ENCODE measurements at regions not wholly inside any gene's neighbourhood (a gene's known extent, or its start where the extent isn't known, plus 50 kb on each side); places are given as distances from the start of the nearest gene placed in this dataset.

DNA sequence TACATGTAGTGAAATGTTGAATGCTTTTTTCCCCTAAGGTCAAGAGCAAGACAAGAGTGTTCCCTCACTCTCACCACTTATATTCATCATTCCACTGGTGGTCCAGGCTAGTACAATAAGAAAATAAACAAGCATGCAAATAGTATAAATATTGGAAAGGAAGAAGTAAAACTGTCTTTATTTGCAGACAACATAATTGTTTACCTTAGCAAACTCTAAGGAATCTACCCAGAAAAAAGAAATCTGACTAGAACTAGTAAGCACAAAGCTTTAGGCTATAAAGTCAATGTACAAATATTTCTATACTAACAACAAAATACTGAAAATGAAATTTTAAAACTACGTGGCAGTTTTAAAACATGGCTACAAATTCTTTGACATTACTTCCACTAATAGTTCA lies 101.7 kb downstream of the CYB561 start:
- TF ChIP-seq, protein P1, sequence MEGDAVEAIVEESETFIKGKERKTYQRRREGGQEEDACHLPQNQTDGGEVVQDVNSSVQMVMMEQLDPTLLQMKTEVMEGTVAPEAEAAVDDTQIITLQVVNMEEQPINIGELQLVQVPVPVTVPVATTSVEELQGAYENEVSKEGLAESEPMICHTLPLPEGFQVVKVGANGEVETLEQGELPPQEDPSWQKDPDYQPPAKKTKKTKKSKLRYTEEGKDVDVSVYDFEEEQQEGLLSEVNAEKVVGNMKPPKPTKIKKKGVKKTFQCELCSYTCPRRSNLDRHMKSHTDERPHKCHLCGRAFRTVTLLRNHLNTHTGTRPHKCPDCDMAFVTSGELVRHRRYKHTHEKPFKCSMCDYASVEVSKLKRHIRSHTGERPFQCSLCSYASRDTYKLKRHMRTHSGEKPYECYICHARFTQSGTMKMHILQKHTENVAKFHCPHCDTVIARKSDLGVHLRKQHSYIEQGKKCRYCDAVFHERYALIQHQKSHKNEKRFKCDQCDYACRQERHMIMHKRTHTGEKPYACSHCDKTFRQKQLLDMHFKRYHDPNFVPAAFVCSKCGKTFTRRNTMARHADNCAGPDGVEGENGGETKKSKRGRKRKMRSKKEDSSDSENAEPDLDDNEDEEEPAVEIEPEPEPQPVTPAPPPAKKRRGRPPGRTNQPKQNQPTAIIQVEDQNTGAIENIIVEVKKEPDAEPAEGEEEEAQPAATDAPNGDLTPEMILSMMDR (conservative IDR thresholded peaks at IDR 0.05; ENCODE audit: low read depth, low read length): no peak
- H3K4me3 ChIP-seq (ENCODE audit: low read length): no peak overlapping the region
- DNase-seq (ENCODE audit: low read depth): no peak

DNA sequence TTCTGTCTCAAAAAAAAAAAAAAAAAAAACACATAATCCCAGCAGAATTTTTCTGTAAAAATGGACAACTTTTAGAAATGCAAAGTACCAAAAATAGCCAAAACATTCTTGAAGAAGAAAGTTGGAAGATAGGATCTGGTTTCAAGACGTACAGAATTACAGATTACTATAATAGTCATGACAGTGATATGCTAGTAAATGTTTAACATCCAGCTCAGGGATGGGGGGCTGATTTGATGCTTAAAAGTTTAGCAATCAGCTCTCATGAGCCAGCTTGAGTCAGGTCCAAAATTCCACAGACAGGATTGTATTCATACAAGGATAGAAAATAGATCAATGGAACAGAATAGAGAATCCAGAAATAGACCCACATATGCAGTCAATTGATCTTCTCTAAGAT lies 100.5 kb downstream of the CYB561 start:
- DNase-seq (ENCODE audit: low read depth): no peak
- TF ChIP-seq, protein P1 (conservative IDR thresholded peaks at IDR 0.05; ENCODE audit: low read depth, low read length): no peak
- H3K4me3 ChIP-seq (ENCODE audit: low read length): no peak overlapping the region

DNA sequence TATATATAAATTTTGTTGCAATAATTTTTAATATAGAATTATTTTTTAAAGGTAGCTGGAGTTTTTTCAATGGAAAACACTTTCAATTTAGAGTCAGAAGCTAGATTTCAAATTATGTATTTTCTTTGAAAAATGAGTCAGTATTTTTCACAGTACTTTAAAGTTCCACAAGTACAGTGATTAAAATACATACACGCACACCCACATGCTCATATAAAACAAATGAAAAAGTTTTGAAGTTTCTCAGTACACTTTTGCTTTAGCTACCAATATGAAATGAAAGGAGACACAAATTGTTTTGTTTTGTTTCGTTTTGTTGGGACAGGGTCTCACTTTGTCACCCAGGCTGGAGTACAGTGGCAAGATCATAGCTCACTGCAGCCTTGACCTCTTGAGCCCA lies 98.6 kb downstream of the CYB561 start:
- TF ChIP-seq, protein P1 (conservative IDR thresholded peaks at IDR 0.05; ENCODE audit: low read depth, low read length): no peak
- DNase-seq (ENCODE audit: low read depth): no peak
- no peak overlapping the region for H3K4me3 ChIP-seq (ENCODE audit: low read length)

DNA sequence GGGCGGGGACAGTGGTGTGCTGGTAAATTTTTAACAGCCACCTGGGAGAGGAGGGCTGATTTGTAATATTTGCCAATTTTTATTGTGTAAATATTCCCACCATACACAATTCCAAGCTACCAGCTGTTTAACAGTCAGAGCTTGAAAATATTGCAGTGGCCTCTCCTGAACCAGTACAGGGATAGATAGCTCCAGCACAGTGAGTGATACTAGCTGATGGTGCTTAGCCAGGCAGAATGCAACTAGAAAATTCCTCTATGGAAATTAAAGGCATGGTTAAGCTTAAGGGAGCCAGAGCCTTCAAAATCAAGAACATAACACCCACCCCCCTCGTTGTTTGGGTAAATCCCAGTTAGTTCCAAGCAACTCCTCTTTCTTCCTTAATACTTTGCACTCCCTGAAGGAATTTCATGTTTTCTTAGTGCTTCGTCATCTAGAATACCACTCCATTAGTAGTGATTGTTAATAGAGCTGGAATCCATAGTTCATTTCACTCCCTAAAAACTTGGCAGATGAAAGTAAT lies 96.6 kb downstream of the CYB561 start:
- TF ChIP-seq, protein P1 (conservative IDR thresholded peaks at IDR 0.05; ENCODE audit: low read depth, low read length): no peak
- no peak overlapping the region for H3K4me3 ChIP-seq (ENCODE audit: low read length)
- DNase-seq (ENCODE audit: low read depth): no peak

DNA sequence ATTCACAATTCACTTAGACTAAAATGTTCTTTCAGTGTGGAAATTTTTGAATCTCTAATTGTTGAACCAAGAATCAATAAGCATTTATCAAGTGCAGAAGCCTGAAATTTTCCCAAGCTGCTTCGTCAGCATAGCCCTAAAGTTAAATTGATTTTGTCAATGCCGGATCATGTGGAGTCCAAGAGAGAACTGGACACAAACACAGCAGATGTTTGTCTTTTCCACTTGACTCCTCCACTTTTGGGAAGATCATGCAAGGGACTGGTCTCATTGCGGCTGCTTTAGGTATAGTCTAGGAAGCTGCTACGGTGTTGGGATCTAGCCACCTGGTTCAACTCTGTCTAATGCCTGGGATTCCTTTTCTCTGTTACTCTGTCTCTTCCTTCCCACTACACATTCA lies 95.7 kb downstream of the CYB561 start:
- no peak overlapping the region for H3K4me3 ChIP-seq (ENCODE audit: low read length)
- DNase-seq (ENCODE audit: low read depth): no peak
- TF ChIP-seq, protein P1 (conservative IDR thresholded peaks at IDR 0.05; ENCODE audit: low read depth, low read length): no peak

DNA sequence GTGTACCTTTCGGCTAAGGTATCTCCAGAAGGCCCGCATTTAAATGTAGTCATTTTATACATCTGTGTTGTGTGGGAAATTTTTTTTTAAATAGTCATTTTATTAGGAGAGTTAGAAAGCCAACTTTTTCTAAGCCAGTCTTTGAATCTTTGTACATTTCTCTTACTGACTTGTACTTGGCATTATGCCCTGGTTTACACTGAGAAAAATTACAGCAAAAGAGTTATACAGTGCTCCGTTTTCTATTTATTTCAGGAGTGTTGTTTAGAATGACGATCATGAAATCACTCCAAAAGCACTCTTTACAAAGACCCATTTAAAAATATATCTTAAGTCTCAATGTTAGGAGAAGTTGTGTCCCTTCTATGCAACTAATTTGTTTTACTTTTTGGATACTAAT lies 91.8 kb downstream of the CYB561 start:
- no peak for DNase-seq (ENCODE audit: low read depth)
- no peak overlapping the region for H3K4me3 ChIP-seq (ENCODE audit: low read length)
- TF ChIP-seq, protein P1 (conservative IDR thresholded peaks at IDR 0.05; ENCODE audit: low read depth, low read length): no peak

DNA sequence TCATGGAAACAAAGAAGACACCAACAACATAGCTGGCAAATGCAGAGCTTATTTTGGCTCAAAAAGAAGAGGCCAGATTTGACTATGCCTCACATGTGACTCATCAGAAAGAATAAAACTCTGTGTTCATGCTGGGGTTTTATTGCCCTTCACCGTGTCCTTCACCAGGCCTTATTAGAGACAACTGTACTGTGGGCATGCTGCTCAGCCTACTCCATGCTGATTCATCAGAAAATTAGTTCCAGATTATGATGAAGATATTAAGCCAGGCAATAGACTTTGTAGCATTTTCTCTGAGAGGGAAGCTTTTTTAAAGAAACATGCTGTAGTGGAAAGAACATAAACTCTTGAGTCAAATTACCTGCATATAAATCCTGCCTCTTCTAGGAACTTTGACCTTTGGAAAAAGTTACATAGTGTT lies 89.8 kb downstream of the CYB561 start:
- TF ChIP-seq, protein P1 (conservative IDR thresholded peaks at IDR 0.05; ENCODE audit: low read depth, low read length): no peak
- H3K4me3 ChIP-seq (ENCODE audit: low read length): no peak overlapping the region
- no peak for DNase-seq (ENCODE audit: low read depth)
